Breast epithelium (tissue), 4 donors: ENCODE measurements at regions not wholly inside any gene's neighbourhood (a gene's known extent, or its start where the extent isn't known, plus 50 kb on each side); places are given as distances from the start of the nearest gene placed in this dataset.
"Not testable (repeated sequence)": the region's sequence is repeated elsewhere in the genome, so short reads cannot be mapped to it uniquely, and the experiment has no call there.

ENCODE experiments used
- DNase-seq, 2 donors: peaks; one replicate each; pipeline ENCODE4 v3.0.0-alpha.2; 2019; ENCODE audit warnings: low spot score in 2 of 2
- H3K27ac ChIP-seq, 2 donors: fragments of 200-600 bp; sonication (generic) in 1 of 2; one replicate each; pipeline ENCODE4 v1.5.1; 2016 to 2019; ENCODE audit warnings: mild to moderate bottlenecking in 1 of 2
- H3K27me3 ChIP-seq, 2 donors: fragments of 200-600 bp; sonication (generic) in 1 of 2; one replicate each; pipeline versions ENCODE4 v1.5.1 to v1.6.0; 2017 to 2019; ENCODE audit warnings: control low read depth in 1 of 2, mild to moderate bottlenecking in 1 of 2
- H3K36me3 ChIP-seq: fragments of 200-600 bp; one replicate; pipeline ENCODE4 v1.5.1; 2019
- H3K4me1 ChIP-seq, 2 donors: fragments of 200-600 bp; sonication (generic); one replicate each; pipeline ENCODE4 v1.5.1; 2016 to 2019; ENCODE audit warnings: control low read depth in 1 of 2
- H3K4me3 ChIP-seq, 3 donors: fragments of 200-600 bp; sonication (generic); 1 replicate in 2 of 3; 2 replicates in 1 of 3; pipeline ENCODE4 v1.5.1; 2016 to 2019; ENCODE audit warnings: mild to moderate bottlenecking in 3 of 3, moderate library complexity in 2 of 3
- H3K9me3 ChIP-seq, 2 donors: fragments of 200-600 bp; sonication (generic) in 1 of 2; one replicate each; pipeline ENCODE4 v1.5.1; 2016 to 2019; ENCODE audit warnings: control low read depth in 1 of 2
- POLR2A ChIP-seq: fragments of 450-650 bp; IDR thresholded peaks from one replicate; pipeline ENCODE4 v1.6.1; 2016; ENCODE audit warnings: antibody characterized with exemption, mild to moderate bottlenecking, moderate library complexity
- POLR2AphosphoS5 ChIP-seq, 3 donors: sonication (generic); formaldehyde crosslinking; IDR thresholded peaks; one replicate each; pipeline ENCODE4 v1.6.1; 2017; ENCODE audit warnings: antibody characterized with exemption in 3 of 3
- intact Hi-C: fragments of 100-400 bp; cut with DNase I; formaldehyde crosslinking; loops from one replicate; pipeline ENCODE4 v1.15.1; 2023; ENCODE audit warnings: low total_unique reads
- TF ChIP-seq, protein P1 (sequence below), 3 donors: fragments of 450-650 bp; IDR thresholded peaks; one replicate each; pipeline ENCODE4 v1.5.1; 2016 to 2017; ENCODE audit warnings: antibody characterized with exemption in 3 of 3, mild to moderate bottlenecking in 3 of 3, moderate library complexity in 3 of 3

DNA sequence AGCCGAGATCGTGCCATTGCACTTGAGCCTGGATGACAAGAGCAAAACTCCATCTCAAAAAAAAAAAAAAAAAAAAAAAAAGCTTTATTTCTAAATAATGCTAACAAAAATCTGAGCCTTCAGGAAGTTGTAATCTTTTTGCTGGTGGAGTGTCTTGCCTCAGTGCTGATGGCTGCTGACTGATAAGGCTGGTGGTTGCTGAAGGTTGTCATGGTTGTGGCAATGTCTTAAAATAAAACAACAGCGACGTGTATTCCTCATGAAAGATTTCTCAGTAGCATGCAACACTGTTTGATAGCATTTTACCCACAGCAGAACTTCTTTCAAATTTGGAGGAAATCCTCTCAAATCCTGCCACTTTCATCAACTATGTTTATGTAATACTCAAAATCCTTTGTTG, 77.4 kb upstream of the PTPRG start:
- H3K9me3 ChIP-seq: no peaks in the 10 kb centered on the region
- DNase-seq: no peak
- intact Hi-C loops: no loop called here
- TF ChIP-seq POLR2AphosphoS5 (IDR thresholded peaks at IDR 0.05): no peak
- no peak for TF ChIP-seq POLR2A
- TF ChIP-seq, protein P1, sequence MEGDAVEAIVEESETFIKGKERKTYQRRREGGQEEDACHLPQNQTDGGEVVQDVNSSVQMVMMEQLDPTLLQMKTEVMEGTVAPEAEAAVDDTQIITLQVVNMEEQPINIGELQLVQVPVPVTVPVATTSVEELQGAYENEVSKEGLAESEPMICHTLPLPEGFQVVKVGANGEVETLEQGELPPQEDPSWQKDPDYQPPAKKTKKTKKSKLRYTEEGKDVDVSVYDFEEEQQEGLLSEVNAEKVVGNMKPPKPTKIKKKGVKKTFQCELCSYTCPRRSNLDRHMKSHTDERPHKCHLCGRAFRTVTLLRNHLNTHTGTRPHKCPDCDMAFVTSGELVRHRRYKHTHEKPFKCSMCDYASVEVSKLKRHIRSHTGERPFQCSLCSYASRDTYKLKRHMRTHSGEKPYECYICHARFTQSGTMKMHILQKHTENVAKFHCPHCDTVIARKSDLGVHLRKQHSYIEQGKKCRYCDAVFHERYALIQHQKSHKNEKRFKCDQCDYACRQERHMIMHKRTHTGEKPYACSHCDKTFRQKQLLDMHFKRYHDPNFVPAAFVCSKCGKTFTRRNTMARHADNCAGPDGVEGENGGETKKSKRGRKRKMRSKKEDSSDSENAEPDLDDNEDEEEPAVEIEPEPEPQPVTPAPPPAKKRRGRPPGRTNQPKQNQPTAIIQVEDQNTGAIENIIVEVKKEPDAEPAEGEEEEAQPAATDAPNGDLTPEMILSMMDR (IDR thresholded peaks at IDR 0.05): no peak
- no peak overlapping the region for H3K4me3 ChIP-seq
- no peaks in the 10 kb centered on the region for H3K36me3 ChIP-seq
- H3K4me1 ChIP-seq: no peaks in the 10 kb centered on the region
- H3K27ac ChIP-seq: no peak overlapping the region
- no peaks in the 10 kb centered on the region for H3K27me3 ChIP-seq

DNA sequence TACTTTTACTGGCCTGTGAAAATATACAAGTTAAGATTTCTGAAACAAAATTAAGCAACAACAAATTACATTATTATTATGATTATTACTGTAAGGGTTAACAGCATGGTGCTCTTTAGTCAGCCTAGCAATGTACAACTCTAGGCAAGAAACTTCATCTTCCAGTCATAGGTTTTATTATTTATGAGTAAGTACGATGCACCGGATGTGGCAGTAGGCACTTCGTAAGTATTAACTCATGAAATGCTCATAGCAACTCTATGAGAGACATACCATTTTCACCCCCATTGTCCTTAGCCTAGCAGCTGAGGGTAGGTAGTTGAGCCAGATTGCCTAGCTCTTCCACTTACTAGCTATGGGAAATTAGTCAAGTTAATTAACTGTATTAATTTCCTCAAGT, 68.0 kb upstream of the PTPRG start:
- H3K4me1 ChIP-seq: no peaks in the 10 kb centered on the region
- intact Hi-C loops: no loop called here
- TF ChIP-seq POLR2AphosphoS5 (IDR thresholded peaks at IDR 0.05): no peak
- TF ChIP-seq, protein P1 (IDR thresholded peaks at IDR 0.05): no peak
- TF ChIP-seq POLR2A: no peak
- no peaks in the 10 kb centered on the region for H3K27me3 ChIP-seq
- H3K36me3 ChIP-seq: no peaks in the 10 kb centered on the region
- no peak overlapping the region for H3K4me3 ChIP-seq
- H3K27ac ChIP-seq: no peak overlapping the region
- no peaks in the 10 kb centered on the region for H3K9me3 ChIP-seq
- no peak for DNase-seq

- H3K27me3 ChIP-seq, H3K27ac ChIP-seq: not testable (repeated sequence)
These were observed 67.1 kb upstream of the PTPRG start for GRCh38 chr3:61494309-61494708.

DNA sequence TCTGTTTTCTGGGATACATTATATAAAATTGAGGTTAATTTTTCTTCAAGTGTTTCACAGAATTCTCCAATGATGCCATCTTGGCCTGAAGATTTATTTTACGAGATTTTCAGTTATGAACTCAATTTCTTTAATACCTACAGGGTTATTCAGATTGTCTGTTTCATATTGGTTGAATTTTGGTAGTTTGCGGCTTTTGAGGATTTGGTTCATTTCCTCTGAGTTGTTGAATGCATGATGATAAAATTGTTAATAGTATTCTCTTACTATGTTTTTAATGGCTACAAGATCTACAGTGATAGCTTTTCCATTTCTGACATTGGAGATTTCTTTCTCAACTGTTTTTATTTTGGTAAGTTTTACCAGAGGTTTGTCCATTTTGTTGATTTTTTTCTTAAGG, 63.9 kb upstream of the PTPRG start:
- Histone ChIP-seq H3K27me3 (no peaks in the 10 kb centered on the region), H3K36me3 (no peaks in the 10 kb centered on the region), H3K4me3 (no peak overlapping the region), H3K4me1 (no peaks in the 10 kb centered on the region), H3K27ac (no peak overlapping the region), H3K9me3 (peaks cover 0 to 7% of the 10 kb centered on the region in 2 donors)
- TF ChIP-seq POLR2AphosphoS5 (IDR thresholded peaks at IDR 0.05) (no peak), POLR2A (no peak)
- TF ChIP-seq, protein P1 (IDR thresholded peaks at IDR 0.05): no peak
- no peak for DNase-seq
- intact Hi-C loops: no loop called here

More at GRCh38 chr3:61494309-61494708, 67.1 kb upstream of the PTPRG start:
- H3K4me3 ChIP-seq, H3K4me1 ChIP-seq, H3K36me3 ChIP-seq, DNase-seq, intact Hi-C loops, H3K9me3 ChIP-seq: not testable (repeated sequence)

GRCh38 chr3:61505197-61505596, 56.2 kb upstream of the PTPRG start:
- Histone ChIP-seq H3K27ac (no peak overlapping the region), H3K36me3 (no peaks in the 10 kb centered on the region), H3K27me3 (no peaks in the 10 kb centered on the region), H3K4me3 (no peak overlapping the region), H3K9me3 (peaks cover 7 to 8% of the 10 kb centered on the region in 2 donors), H3K4me1 (no peaks in the 10 kb centered on the region)
- TF ChIP-seq POLR2AphosphoS5 (IDR thresholded peaks at IDR 0.05) (no peak), POLR2A (no peak)
- TF ChIP-seq, protein P1 (IDR thresholded peaks at IDR 0.05): no peak
- intact Hi-C loops: no loop called here
- DNase-seq: no peak

- TF ChIP-seq POLR2AphosphoS5 (IDR thresholded peaks at IDR 0.05): no peak
- H3K27ac ChIP-seq: no peak overlapping the region
- no peaks in the 10 kb centered on the region for H3K36me3 ChIP-seq
- DNase-seq: no peak
- H3K9me3 ChIP-seq: peaks cover 0 to 4% of the 10 kb centered on the region in 2 donors
- intact Hi-C loops: no loop called here
- H3K4me3 ChIP-seq: no peak overlapping the region
- H3K4me1 ChIP-seq: no peaks in the 10 kb centered on the region
- H3K27me3 ChIP-seq: no peaks in the 10 kb centered on the region
These were observed 53.4 kb upstream of the PTPRG start for GRCh38 chr3:61507946-61508345.
